HG03558 (cell line): ENCODE measurements at regions not wholly inside any gene's neighbourhood (a gene's known extent, or its start where the extent isn't known, plus 50 kb on each side); places are given as distances from the start of the nearest gene placed in this dataset.

Experiments
- ATAC-seq: cut with Tn5 transposase; IDR thresholded peaks from one replicate; pipeline ENCODE4 v1.9.1; 2021; ENCODE audit warnings: moderate number of reproducible peaks; ENCODE audit not compliant: unreplicated experiment; ENCODE audit errors: extremely low read depth

- ATAC-seq: no peak
Observed at GRCh38 chr11:36817336-36817965, 219.4 kb upstream of the RAG2 start.

- ATAC-seq: no peak
Observed at GRCh38 chr11:36809303-36809702, 211.3 kb upstream of the RAG2 start.

- no peak for ATAC-seq
Observed at GRCh38 chr11:36807871-36808270, 209.8 kb upstream of the RAG2 start.

DNA sequence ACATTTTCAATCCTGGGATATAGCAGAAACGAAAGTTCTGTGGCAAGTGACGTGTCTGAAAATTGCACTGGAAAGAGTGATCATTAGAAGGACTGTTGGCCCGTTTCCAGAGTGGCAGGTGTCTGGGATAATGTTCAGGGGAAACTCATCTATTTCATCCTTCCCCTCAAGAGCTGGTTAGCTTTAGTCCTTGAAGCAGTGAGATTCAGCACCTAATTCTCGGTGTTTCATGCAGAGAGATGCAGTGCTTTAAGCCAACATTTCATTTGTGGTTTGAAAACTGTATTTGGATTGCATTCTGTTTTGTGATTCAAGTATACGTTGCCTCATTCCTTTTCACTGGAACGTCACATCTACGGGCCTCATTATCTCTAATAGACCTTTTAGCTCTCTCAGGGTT lies 205.0 kb upstream of the RAG2 start:
- ATAC-seq: no peak

DNA sequence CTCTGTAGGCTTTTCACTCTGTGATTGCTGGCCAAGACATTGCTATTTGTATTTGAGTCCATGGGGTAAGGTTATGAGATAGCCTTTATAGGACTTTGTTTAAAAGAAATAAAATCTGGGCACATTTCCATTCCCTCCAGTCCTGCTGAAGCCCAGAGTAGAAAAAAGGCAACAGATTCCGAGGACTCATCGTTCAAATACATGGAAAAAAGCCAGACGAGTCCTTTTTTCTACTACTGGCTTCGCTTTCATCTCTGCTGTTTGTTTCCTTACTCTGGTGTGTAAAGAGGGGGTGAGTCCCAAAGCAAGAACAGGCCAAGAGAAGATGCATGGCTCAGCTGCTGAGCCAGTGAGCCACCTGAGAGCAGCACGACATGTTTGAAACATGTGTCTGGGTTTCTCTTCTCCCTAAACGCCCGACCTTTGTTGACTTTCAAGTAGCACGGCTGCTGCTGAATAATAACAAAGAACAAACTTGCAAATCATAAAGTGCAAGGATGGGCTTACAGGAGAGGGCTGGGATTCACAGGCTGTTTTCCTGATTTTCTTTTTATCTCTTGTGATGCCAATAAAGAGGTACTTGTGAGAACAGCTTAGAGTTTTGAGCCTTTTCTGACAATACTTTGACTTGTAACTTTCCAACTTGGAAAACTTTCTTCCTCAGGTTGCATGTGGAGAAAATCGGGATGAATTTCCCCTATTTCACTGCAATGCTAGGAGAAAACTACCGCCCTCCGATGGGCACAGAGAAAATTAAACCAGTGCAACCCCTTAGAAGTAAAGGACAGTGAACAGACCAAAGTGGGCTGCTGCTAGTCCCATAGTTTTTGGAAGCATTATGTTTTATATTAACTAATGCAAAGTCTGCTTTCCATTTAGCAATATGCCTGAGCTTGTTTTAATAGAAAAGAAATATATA lies 195.2 kb upstream of the RAG2 start:
- no peak for ATAC-seq

- ATAC-seq: no peak
Observed at GRCh38 chr11:36791957-36792356, 193.9 kb upstream of the RAG2 start.

- ATAC-seq: no peak
Observed at GRCh38 chr11:36790526-36790925, 192.5 kb upstream of the RAG2 start.

GRCh38 chr11:36783808-36784207 lies 185.8 kb upstream of the RAG2 start:
- ATAC-seq: no peak

DNA sequence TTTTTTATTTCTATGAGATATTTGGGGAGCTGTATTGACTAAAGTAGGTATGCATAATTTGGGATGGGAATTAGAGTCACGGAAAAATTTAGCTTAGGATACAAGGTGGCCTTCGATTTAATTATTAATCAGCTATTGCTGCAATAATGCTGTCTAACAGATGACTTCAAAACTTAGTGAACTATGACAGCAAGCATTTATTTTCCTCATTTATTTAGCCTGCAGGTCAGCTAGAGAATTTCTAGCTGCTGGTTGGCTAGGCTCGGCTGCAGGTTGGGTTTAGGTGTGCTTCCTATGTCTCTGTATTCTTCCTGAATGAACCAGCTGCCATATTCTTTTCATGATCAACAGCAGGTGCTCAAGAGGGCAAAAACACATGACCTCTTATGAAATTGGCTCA lies 181.8 kb upstream of the RAG2 start:
- ATAC-seq: no peak

DNA sequence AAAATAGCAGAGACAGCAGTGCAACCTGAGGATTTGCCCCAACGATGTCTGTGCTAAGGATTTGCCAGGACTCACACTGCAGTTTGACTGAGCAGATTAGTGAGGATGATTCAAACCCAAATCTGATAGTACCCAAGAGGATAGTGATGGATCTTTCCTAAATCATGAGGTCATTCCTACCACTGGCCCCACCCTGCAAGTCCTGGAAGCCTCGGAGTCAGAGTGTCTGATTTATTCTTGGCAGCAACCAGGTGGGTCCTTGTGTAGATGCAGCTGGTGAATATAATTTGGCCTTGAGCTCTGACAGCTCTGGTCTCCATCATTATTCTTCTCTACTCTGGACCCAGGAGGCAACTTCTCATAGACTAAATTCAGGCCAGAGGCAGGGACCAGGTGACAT lies 179.3 kb upstream of the RAG2 start:
- ATAC-seq: no peak

DNA sequence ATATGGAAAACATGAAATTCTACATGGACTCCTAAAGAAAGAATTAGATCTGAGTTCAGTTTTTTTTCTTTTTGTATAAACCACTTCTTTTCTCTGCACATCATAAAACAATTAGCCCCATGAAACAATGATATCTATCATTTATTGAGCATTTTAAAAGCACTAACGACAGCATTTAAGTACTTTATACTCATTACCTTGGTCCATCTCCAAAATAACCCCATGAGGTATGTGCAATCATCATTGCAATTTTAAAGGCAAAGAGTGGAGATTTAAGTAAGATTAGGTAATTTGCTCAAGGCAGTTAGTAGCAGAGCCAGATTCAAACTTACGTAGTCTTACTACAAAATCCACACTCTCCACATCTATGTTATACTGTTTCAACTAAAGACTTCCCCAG lies 177.7 kb upstream of the RAG2 start:
- no peak for ATAC-seq

- ATAC-seq: no peak
Observed at GRCh38 chr11:36775130-36775529, 177.1 kb upstream of the RAG2 start.

GRCh38 chr11:36774603-36775002 lies 176.6 kb upstream of the RAG2 start:
- no peak for ATAC-seq

GRCh38 chr11:36763187-36763586 lies 165.2 kb upstream of the RAG2 start:
- ATAC-seq: no peak

- no peak for ATAC-seq
Observed at GRCh38 chr11:36757075-36757474, 159.0 kb upstream of the RAG2 start.

- ATAC-seq: no peak
Observed at GRCh38 chr11:36753960-36754359, 155.9 kb upstream of the RAG2 start.

DNA sequence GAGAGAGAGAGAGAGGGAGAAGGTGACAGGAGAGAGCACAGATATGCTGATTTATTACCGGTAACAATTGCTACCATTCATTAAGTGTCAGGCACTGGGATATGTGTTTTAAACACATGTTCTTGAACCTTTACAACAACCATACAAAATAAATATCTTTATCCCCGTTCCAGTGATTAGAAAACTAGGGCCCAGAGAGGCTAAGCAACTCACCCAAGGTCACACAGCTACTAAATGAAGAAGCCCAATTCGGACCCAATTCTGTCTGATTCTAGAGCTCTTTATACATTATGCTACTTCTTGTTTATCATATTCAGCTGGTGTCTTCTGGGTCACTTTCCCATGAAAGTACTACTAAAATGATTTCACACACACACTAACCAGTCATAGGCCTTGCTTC lies 154.0 kb upstream of the RAG2 start:
- no peak for ATAC-seq

DNA sequence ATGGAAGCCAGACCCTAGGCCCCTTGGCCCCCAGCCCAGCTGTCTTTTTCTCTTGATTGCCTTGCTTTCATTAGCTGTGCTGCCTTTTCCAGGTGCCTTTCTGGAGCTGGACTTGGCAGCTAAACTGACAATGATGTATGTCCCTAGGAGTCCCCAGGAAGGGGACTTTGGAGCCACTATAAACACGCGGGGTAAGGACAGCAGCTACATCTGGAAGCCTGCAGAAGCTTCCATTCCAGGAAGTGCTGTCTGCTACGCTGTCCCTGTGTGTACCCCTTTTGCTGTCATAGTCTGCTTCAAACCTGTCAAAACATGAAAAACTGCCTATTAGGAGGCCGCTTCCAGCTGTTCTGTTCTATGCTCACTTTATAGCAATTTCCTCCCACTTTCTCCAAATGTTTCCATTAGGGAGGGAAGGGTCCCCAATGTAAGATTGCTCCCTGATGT lies 153.3 kb upstream of the RAG2 start:
- ATAC-seq: no peak

- no peak for ATAC-seq
Observed at GRCh38 chr11:36750349-36750748, 152.3 kb upstream of the RAG2 start.

DNA sequence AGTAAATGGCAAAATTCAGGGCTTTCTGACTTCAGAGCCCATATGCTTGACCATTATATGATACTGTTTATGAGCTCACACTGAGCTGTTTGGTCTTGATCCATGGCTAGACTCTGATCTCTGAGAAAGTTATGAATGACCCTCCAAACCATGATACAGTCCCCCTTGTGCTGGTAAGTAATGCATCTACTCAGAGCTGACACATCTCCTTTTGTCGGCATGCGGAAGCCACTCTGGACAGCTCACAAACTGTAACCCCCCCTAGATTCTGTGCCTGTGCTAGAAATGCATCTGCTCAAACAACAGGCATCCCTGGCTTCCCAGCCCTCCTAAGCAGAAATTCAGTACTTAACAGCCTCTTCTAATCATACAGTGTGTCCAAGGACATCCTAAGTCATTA lies 150.8 kb upstream of the RAG2 start:
- ATAC-seq: no peak

DNA sequence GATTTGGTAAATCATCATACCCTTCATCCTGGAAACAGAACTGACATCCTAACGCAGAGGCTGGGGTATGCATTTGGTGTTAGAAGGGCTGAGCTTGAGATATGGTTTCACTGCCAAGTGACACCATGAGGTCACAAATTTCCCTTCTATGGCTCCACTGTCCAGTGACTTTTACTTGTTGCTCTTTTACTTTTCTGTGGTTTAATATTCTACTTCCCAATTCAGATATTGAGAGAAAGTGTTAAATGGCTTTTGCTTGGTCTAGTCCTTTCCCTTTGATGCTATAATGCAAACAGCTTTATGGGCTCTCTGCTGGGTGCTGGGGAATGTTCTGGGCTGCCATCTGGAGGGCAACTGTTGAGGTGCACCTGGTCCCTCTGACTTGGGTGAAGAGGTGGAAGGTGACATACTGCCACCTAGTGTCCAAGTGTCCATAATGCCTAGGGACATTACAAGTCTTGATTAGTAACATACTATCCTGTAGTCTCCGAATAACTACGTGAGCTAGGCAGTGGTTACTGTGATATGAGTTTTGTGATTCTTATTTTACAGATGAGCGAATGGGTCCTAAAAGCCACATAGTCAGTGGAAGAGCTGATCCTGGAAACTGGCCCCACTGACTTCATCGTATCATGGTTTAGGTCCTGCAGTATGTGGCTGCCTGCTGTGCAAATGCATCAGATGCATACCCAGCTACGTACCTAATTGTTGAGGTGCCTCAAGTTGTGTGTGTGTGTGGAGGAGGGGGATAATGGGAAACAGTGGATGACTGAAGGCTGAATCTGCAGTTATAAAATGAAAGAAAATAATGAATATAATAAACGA lies 149.1 kb upstream of the RAG2 start:
- peak; percentile 84 for ATAC-seq
